ENCODE measurements at regions not wholly inside any gene's neighbourhood (a gene's known extent, or its start where the extent isn't known, plus 50 kb on each side); places are given as distances from the start of the nearest gene placed in this dataset.

GRCh38 chr14:100416081-100416680, 93.0 kb downstream of the SLC25A47 start:
- TF ChIP-seq CTCF (conservative IDR thresholded peaks at IDR 0.05), result no peak
- no peak for TF ChIP-seq EZH2 (IDR thresholded peaks at IDR 0.05; ENCODE audit: low read depth)
